SH-SY5Y (cell line): ENCODE measurements at regions not wholly inside any gene's neighbourhood (a gene's known extent, or its start where the extent isn't known, plus 50 kb on each side); places are given as distances from the start of the nearest gene placed in this dataset.

ENCODE experiments used
- GATA2 ChIP-seq: IDR thresholded peaks from 2 replicates; pipeline ENCODE4 v1.6.1; 2011; ENCODE audit warnings: mild to moderate bottlenecking, low read depth, low read length
- GATA3 ChIP-seq: IDR thresholded peaks from 2 replicates; pipeline ENCODE4 v1.6.1; 2011; ENCODE audit warnings: low read depth, mild to moderate bottlenecking, low read length, moderate library complexity

DNA sequence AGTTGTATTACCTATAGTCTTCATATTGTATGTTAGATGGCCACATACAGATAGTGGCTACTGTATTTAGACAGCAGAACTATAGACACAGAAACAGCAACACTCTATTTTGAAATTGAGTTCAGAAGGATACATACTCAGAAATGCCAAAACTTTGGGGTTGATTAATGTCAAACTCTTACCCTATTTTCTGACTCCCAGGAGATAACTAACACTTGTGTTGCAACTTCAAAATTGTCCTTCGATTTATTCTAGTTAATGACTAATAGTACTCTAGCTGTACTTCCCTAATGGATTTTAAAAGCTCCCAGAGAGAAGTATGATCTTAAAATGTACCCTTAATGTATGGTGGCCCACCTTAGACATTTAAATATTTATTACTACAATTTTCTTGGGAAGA, 229.9 kb upstream of the UGT8 start:
- no peak for TF ChIP-seq GATA2
- TF ChIP-seq GATA3 = no peak

GRCh38 chr4:114373508-114373907, 225.1 kb upstream of the UGT8 start:
- TF ChIP-seq GATA3 = no peak

DNA sequence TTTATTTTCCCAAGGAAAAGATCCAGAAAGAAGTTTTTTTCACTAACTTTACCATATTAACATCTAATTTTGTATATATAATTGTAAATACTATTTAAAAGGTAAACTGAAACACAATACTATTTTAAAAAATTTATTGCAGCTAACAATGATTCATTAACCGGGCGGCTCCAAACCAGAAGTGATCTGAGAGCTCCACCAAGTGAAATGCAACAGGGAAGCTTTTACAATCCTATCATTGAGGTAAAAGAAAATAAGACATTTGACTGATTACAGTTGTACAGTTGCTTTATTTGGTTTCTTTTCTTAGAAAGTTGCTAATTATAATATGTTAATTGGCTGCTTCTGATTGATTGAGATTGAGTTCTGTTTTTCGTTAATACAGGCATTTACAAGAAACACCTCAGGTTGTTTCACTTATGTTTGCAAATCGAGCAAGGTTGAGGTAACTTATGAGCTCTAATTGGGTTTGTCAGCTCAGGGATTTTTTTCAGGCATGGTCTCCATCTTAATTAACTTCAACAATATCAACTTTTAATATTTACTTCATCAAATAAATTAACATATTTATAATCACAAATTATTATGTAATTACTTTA, 220.2 kb upstream of the UGT8 start:
- no peak for TF ChIP-seq GATA3

DNA sequence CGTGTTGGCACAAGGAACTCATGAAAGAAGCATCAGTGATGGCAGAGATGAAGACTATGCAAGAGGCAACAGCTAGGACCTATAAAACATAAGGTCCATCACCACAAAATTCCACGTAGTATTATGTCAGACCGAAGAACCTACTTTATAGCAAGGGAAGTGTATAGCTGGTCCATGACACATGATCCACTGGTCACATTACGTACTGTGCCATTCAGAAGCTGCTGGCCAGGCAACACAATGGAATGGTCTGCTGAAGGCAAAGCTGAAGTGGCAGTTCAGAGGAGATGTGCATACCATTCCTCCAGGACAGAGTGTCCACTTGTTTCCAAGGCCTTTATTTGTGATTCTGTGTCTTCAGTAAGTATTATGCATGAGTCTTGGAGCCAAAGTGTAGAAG, 215.5 kb upstream of the UGT8 start:
- no peak for TF ChIP-seq GATA2
- TF ChIP-seq GATA3 = no peak

DNA sequence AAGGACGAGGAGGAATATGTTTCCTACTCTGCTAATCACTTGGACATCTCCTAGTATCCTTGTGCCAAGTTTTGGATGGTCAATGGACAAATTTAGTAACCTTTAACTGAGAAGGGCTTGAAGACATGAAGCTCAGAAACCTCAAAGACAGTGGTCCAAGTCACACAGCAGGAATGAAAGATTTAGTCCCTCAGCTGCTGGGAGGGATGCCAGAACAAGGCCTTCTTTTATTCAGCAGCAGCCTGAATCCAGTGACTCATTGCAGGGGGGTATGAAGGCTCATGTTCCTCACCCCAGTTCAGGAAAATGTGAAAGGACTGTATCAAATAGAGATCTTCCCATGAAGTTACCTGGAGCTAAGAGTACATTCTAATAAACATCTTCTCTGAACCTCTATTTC, 214.9 kb upstream of the UGT8 start:
- TF ChIP-seq GATA3 = no peak
- TF ChIP-seq GATA2 = no peak

- TF ChIP-seq GATA2 (no peak), GATA3 (no peak)
Observed at GRCh38 chr4:114384629-114385028, 214.0 kb upstream of the UGT8 start.

DNA sequence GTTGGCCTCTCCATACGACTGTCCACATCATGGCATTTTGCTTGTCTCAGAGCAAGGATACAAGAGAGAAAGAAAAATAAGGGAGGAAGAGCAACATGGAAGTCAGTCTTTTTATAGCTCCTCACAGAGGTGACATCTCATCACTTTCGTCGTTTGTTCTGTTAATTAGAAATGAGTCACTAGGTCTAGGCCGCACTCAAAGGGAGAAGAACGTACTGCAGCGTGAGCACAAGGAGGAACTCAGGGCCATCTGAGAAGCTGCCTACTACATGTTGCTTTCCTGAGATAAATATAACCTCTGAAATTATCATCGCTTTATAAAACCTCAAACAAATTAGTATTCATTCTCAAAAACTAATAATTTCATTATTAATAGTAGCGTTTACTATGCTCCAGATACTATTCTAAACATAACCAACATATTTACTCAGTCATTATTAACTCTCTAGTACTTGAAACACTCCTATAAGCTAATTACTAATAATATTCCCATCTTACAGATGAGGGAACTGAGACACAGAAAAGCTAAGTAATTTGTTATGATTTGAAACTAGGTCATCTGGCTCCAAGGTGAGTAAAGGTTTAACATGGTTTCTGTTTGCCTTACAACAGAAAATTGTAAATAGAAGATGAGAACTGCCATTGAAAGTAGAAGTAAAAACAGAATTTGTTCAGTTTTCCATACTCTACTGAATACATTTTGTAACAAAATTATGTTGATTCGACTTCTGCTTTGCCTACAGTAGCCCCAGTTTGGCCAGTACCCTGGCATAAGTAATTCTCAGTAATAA, 213.2 kb upstream of the UGT8 start:
- TF ChIP-seq GATA2 = no peak
- TF ChIP-seq GATA3 = no peak

DNA sequence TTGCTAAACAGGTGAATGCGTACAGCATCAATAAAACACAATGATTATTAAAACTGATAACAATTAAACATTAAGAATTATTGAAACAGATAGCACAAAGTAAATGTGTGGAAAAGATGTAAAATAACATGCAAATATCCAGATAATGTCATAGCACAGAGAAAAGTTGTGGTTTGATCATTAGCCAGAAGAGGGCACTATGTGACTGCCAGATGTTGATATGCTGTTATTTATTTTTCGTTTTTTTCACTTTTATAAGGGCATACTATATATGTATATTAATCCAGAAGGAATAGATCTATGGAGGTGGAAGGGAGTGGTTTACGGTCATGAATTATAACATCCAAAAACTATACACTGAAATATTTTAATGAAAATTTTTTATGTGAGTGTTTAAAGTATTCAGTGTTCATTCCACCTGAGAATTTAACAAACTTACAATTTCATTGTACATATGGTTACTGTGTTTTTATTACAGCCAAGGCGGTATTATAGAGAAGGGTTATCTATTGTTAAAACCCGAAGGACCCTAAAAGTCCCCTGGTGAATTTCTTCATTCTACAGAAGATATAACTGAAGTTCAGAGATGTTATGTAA, 211.9 kb upstream of the UGT8 start:
- no peak for TF ChIP-seq GATA2
- TF ChIP-seq GATA3 = no peak

- TF ChIP-seq GATA3 (no peak), GATA2 (no peak)
Observed at GRCh38 chr4:114389070-114389685, 209.4 kb upstream of the UGT8 start.

DNA sequence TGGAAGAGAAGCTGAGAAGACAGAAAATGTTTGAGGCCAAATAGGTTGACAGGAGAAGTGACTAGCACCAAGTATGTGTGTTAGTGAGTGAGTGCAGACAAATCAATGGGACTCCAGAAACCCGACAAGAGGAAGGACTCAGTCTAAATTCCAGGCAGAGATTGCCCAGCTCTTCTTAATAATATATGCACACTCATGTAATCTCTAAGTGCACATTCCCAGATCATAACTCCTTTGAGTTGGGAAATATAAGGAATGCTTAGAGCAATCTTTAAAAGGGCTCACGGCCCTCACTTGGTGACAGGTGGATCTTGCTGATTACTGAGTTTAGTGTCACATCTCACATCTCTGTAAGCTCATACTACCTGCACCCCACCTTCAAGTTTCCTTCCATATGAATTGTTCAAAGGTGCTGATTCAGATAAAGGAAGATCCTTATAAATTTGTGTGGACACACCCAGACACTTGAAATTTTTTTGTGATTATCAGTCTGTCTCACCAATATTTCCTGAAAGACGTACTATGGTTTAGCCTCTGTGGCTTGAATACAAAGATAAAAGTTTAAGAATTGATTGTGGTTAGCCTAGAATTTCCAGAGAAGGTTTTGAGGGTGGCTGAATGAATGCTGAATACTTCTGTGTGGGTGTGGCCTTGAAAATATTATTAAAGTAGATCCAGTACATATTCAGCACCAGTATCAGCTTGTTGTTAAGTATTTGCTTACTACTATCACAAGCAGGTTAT, 205.1 kb upstream of the UGT8 start:
- TF ChIP-seq GATA2 (no peak), GATA3 (no peak)

GRCh38 chr4:114396808-114397207, 201.8 kb upstream of the UGT8 start:
- TF ChIP-seq GATA2 (no peak), GATA3 (no peak)

- no peak for TF ChIP-seq GATA3
- no peak for TF ChIP-seq GATA2
Observed at GRCh38 chr4:114398410-114398809, 200.2 kb upstream of the UGT8 start.

- TF ChIP-seq GATA2 = no peak
- TF ChIP-seq GATA3 = no peak
Observed at GRCh38 chr4:114399105-114399504, 199.5 kb upstream of the UGT8 start.

- no peak for TF ChIP-seq GATA2
- TF ChIP-seq GATA3 = no peak
Observed at GRCh38 chr4:114400531-114400930, 198.1 kb upstream of the UGT8 start.

DNA sequence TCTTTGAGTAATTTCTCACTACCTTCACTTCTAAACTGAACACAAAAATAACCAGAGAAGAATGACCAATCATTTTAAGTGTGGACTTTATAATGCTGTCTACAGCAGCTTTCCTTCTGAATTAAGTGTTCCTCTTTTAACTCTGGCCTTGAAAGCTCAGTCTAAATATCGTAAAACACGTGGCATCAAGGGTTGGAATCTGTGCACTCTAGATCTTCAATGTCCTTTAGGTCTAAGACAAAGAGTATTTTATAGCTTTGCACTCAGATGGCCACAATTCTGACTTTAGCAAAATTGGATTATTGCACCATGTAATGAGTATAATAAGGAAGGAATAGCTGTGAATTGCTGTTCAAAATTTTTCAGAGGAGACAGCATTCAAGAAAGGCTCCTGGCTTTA, 197.1 kb upstream of the UGT8 start:
- TF ChIP-seq GATA2 = no peak
